ENCODE measurements at regions not wholly inside any gene's neighbourhood (a gene's known extent, or its start where the extent isn't known, plus 50 kb on each side); places are given as distances from the start of the nearest gene placed in this dataset.

DNA sequence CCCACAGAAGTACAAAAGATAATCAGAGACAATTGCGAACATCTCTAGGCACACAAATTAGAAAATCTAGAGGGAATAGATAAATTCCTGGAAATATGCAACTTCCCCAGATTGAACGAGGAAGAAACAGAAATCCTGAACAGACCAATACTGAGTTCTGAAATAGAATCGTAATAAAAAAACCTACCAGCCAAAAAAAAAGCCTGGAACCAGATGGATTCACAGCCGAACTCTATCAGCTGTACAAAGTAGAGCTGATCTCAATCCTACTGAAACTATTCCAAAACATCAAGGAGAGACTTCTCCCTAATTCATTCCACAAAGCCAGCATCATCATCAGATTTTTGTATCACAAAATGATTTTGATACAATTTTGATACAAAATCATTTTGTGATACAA, 206.4 kb downstream of the REEP3 start:
- no peaks in the 10 kb centered on the region for H3K36me3 ChIP-seq (replicated peaks in 1 of 2; ENCODE audit: control extremely low read depth in 1 of 2, control insufficient read depth in 1 of 2, extremely low read depth in 1 of 2, insufficient read depth in 2 of 2, low read length in 1 of 2)
- no peak for TF ChIP-seq EZH2 (IDR thresholded peaks at IDR 0.05; ENCODE audit: borderline replicate concordance, insufficient read depth, low read depth, low read length, poor library complexity, severe bottlenecking)
- TF ChIP-seq, protein P1, sequence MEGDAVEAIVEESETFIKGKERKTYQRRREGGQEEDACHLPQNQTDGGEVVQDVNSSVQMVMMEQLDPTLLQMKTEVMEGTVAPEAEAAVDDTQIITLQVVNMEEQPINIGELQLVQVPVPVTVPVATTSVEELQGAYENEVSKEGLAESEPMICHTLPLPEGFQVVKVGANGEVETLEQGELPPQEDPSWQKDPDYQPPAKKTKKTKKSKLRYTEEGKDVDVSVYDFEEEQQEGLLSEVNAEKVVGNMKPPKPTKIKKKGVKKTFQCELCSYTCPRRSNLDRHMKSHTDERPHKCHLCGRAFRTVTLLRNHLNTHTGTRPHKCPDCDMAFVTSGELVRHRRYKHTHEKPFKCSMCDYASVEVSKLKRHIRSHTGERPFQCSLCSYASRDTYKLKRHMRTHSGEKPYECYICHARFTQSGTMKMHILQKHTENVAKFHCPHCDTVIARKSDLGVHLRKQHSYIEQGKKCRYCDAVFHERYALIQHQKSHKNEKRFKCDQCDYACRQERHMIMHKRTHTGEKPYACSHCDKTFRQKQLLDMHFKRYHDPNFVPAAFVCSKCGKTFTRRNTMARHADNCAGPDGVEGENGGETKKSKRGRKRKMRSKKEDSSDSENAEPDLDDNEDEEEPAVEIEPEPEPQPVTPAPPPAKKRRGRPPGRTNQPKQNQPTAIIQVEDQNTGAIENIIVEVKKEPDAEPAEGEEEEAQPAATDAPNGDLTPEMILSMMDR (IDR thresholded peaks at IDR 0.05), result no peak
- ChIA-PET POLR2A (interaction anchor here (0.7 kb wide), 1 partner anchor 788 kb away, joined by 3 read pairs; no protein-coding TSS in a partner anchor), CTCF (no interaction called here)
- peaks cover 0 to 20% (median 7%) of the 10 kb centered on the region in 4 experiments for H3K27me3 ChIP-seq (replicated peaks in 1 of 4; ENCODE audit: control extremely low read depth in 1 of 4, control insufficient read depth in 3 of 4, insufficient read depth in 4 of 4, low read length in 3 of 4)
- Mint-ChIP-seq H3K9me3 (ENCODE audit: insufficient read depth) (no peaks in the 10 kb centered on the region), H3K4me1 (no peaks in the 10 kb centered on the region), H3K27ac (no peak overlapping the region), H3K4me3 (no peak overlapping the region), H3K27me3 (peaks cover 36% of the 10 kb centered on the region)
- no peak overlapping the region for H3K27ac ChIP-seq (ENCODE audit: low read length in 2 of 2)
- DNase-seq (no peak), ATAC-seq (ENCODE audit: low read depth) (no peak)
- WGBS (ENCODE audit: insufficient coverage), result 78% methylated on average over 3 of the region's 4 CpGs
- no peak overlapping the region for H2AFZ ChIP-seq (ENCODE audit: insufficient read depth, low read depth, low read length, poor library complexity, severe bottlenecking)
- H3K9ac ChIP-seq (ENCODE audit: low read length), result no peak overlapping the region
- H4K20me1 ChIP-seq (ENCODE audit: control insufficient read depth, insufficient read depth, low read length, poor library complexity, severe bottlenecking), result no peaks in the 10 kb centered on the region
- no peaks in the 10 kb centered on the region for H3K79me2 ChIP-seq (ENCODE audit: control insufficient read depth, insufficient read depth, low read length)
- H3K4me1 ChIP-seq (ENCODE audit: control insufficient read depth in 2 of 2, insufficient read depth in 2 of 2, low read length in 2 of 2), result no peaks in the 10 kb centered on the region
- H3K4me3 ChIP-seq (ENCODE audit: control extremely low read depth in 1 of 5, extremely low read depth in 1 of 5, insufficient read depth in 1 of 5, low read depth in 2 of 5, low read length in 4 of 5), result no peak overlapping the region
- no peaks in the 10 kb centered on the region for H3K9me3 ChIP-seq (ENCODE audit: control extremely low read depth in 1 of 3, control insufficient read depth in 2 of 3, insufficient read depth in 1 of 3, low read length in 2 of 3)
- no peak overlapping the region for H3K4me2 ChIP-seq (replicated peaks; ENCODE audit: low read depth, low read length, poor library complexity, severe bottlenecking)
- intact Hi-C loops (cut with micrococcal nuclease), result no loop called here

DNA sequence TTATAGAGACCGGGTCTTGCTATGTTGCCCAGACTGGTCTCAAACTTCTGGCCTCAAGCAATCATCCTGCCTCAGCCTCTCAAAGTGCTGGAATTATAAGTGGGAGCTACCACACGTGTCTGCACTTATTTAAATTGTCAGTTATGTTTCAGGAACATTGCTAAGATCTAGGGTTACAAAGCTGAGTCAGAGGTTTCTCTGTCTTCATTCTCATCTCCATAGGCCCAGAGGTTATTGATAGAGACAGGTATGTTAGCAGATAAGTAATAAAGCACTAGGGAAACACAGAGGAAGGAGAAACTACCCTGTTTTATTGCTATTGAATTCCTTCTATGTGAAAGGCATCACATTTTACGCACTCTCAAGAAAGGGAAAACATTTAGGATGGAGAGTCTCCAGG, 214.1 kb downstream of the REEP3 start:
- no peak for ATAC-seq (ENCODE audit: low read depth)
- Histone ChIP-seq H3K9me3 (ENCODE audit: control extremely low read depth in 1 of 3, control insufficient read depth in 2 of 3, insufficient read depth in 1 of 3, low read length in 2 of 3) (no peaks in the 10 kb centered on the region), H3K27me3 (replicated peaks in 1 of 4; ENCODE audit: control extremely low read depth in 1 of 4, control insufficient read depth in 3 of 4, insufficient read depth in 4 of 4, low read length in 3 of 4) (no peaks in the 10 kb centered on the region), H3K4me1 (ENCODE audit: control insufficient read depth in 2 of 2, insufficient read depth in 2 of 2, low read length in 2 of 2) (no peaks in the 10 kb centered on the region), H3K4me3 (ENCODE audit: control extremely low read depth in 1 of 5, extremely low read depth in 1 of 5, insufficient read depth in 1 of 5, low read depth in 2 of 5, low read length in 4 of 5) (no peak overlapping the region), H4K20me1 (ENCODE audit: control insufficient read depth, insufficient read depth, low read length, poor library complexity, severe bottlenecking) (no peaks in the 10 kb centered on the region), H3K36me3 (replicated peaks in 1 of 2; ENCODE audit: control extremely low read depth in 1 of 2, control insufficient read depth in 1 of 2, extremely low read depth in 1 of 2, insufficient read depth in 2 of 2, low read length in 1 of 2) (no peaks in the 10 kb centered on the region), H3K9ac (ENCODE audit: low read length) (no peak overlapping the region), H2AFZ (ENCODE audit: insufficient read depth, low read depth, low read length, poor library complexity, severe bottlenecking) (no peak overlapping the region), H3K4me2 (replicated peaks; ENCODE audit: low read depth, low read length, poor library complexity, severe bottlenecking) (no peak overlapping the region), H3K27ac (ENCODE audit: low read length in 2 of 2) (no peak overlapping the region), H3K79me2 (ENCODE audit: control insufficient read depth, insufficient read depth, low read length) (no peaks in the 10 kb centered on the region)
- Mint-ChIP-seq H3K9me3 (ENCODE audit: insufficient read depth) (no peaks in the 10 kb centered on the region), H3K4me3 (no peak overlapping the region), H3K27me3 (peaks cover 2% of the 10 kb centered on the region), H3K27ac (no peak overlapping the region), H3K4me1 (no peaks in the 10 kb centered on the region)
- ChIA-PET CTCF (no interaction called here), POLR2A (no interaction called here)
- DNase-seq, result no peak
- WGBS (ENCODE audit: insufficient coverage), result no CpG with 5 or more reads among the region's 3 CpGs
- intact Hi-C loops (cut with micrococcal nuclease), result no loop called here
- TF ChIP-seq EZH2 (IDR thresholded peaks at IDR 0.05; ENCODE audit: borderline replicate concordance, insufficient read depth, low read depth, low read length, poor library complexity, severe bottlenecking), result no peak
- TF ChIP-seq, protein P1 (IDR thresholded peaks at IDR 0.05), result no peak

Data from B cell (primary cell).